Neural progenitor cell (in vitro differentiated cells): ENCODE measurements at regions not wholly inside any gene's neighbourhood (a gene's known extent, or its start where the extent isn't known, plus 50 kb on each side); places are given as distances from the start of the nearest gene placed in this dataset.

ENCODE experiments used
- DNase-seq: peaks from one replicate; pipeline ENCODE4 v3.0.0-alpha.2; 2016; ENCODE audit warnings: low spot score
- H2AFZ ChIP-seq: fragments of 200-600 bp; sonication (generic); replicated peaks from 2 replicates; pipeline ENCODE4 v1.6.1; 2016; ENCODE audit warnings: antibody characterized with exemption
- H3F3A ChIP-seq: fragments of 200-600 bp; sonication (generic); 2 replicates; pipeline ENCODE4 v1.6.1; 2016; ENCODE audit warnings: antibody characterized with exemption, low read depth
- H3K27ac ChIP-seq: fragments of 200-600 bp; sonication (generic); 2 replicates; pipeline ENCODE4 v1.5.1; 2016; ENCODE audit warnings: mild to moderate bottlenecking
- H3K27me3 ChIP-seq: fragments of 200-600 bp; sonication (generic); 2 replicates; pipeline ENCODE4 v1.6.1; 2016; ENCODE audit warnings: mild to moderate bottlenecking, moderate library complexity
- H3K36me3 ChIP-seq: fragments of 200-600 bp; sonication (generic); 2 replicates; pipeline ENCODE4 v1.5.1; 2016
- H3K4me1 ChIP-seq: fragments of 200-600 bp; sonication (generic); 2 replicates; pipeline ENCODE4 v1.6.1; 2016; ENCODE audit warnings: mixed run types
- H3K4me2 ChIP-seq: fragments of 200-600 bp; sonication (generic); 2 replicates; pipeline ENCODE4 v1.6.1; 2016
- H3K4me3 ChIP-seq: fragments of 200-600 bp; sonication (generic); 2 replicates; pipeline ENCODE4 v1.5.1; 2016
- H3K79me2 ChIP-seq: fragments of 200-600 bp; sonication (generic); 2 replicates; pipeline ENCODE4 v1.6.1; 2016; ENCODE audit warnings: low read depth
- H3K9ac ChIP-seq: fragments of 200-600 bp; sonication (generic); 2 replicates; pipeline ENCODE4 v1.6.1; 2016
- H3K9me3 ChIP-seq: fragments of 200-600 bp; sonication (generic); 2 replicates; pipeline ENCODE4 v1.5.1; 2016; ENCODE audit warnings: low read depth
- H4K20me1 ChIP-seq: fragments of 200-600 bp; sonication (generic); 2 replicates; pipeline ENCODE4 v1.6.1; 2016; ENCODE audit warnings: low read depth
- H3K27ac Mint-ChIP-seq: 3 replicates; pipeline ENCODE4 v1.8.0; 2021; ENCODE audit warnings: mixed read lengths
- H3K27me3 Mint-ChIP-seq: 2 replicates; pipeline ENCODE4 v1.8.0; 2022; ENCODE audit warnings: low read depth, mild to moderate bottlenecking, inconsistent platforms, moderate library complexity, mixed read lengths; ENCODE audit not compliant: insufficient read depth
- H3K36me3 Mint-ChIP-seq: 3 replicates; pipeline ENCODE4 v1.8.0; 2021; ENCODE audit warnings: mixed read lengths
- H3K4me1 Mint-ChIP-seq: 3 replicates; pipeline ENCODE4 v1.8.0; 2021; ENCODE audit warnings: mixed read lengths
- H3K4me3 Mint-ChIP-seq: 3 replicates; pipeline ENCODE4 v1.8.0; 2021; ENCODE audit warnings: mild to moderate bottlenecking, moderate library complexity, mixed read lengths
- H3K9me3 Mint-ChIP-seq: 3 replicates; pipeline ENCODE4 v1.8.0; 2020; ENCODE audit warnings: mixed read lengths
- CTCF ChIP-seq: fragments of 200-600 bp; sonication (generic); IDR thresholded peaks from 2 replicates; pipeline ENCODE4 v1.5.1; 2017; ENCODE audit warnings: antibody characterized with exemption, mild to moderate bottlenecking
- EZH2 ChIP-seq: fragments of 200-600 bp; sonication (generic); IDR thresholded peaks from 2 replicates; pipeline ENCODE4 v1.6.1; 2017; ENCODE audit warnings: antibody characterized with exemption, mild to moderate bottlenecking, moderate library complexity
- EZH2phosphoT487 ChIP-seq: fragments of 200-600 bp; sonication (generic); IDR thresholded peaks from 2 replicates; pipeline ENCODE4 v1.6.1; 2017; ENCODE audit warnings: antibody characterized with exemption

DNA sequence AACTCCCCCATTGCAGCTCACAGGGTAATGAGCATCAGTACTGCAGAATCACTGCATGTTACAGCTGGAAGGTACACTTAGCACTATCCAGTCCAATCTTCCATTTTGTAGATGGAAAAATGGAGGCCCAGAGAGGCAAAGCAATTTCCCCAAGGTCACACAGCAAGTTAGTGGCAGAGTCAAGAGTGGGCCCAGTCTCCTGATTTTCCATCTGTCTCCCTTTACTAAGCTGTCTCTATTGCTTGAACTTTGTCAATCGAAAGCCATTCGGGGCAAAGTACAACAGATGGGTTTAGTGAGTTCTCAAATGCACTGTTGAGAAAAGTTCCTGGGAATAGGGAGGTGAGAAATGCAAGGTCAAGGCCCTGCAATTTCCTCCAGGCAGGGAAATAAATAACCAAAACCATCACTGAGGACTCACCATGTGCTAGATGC lies 50.4 kb upstream of the IFFO2 start:
- Mint-ChIP-seq H3K27ac (no peak overlapping the region), H3K4me3 (no peak overlapping the region), H3K4me1 (peaks cover 24% of the 10 kb centered on the region), H3K36me3 (no peaks in the 10 kb centered on the region), H3K27me3 (peaks cover 2% of the 10 kb centered on the region), H3K9me3 (peaks cover 3% of the 10 kb centered on the region)
- no peak for DNase-seq
- H2AFZ ChIP-seq = no peak overlapping the region
- H3K27ac ChIP-seq = no peak overlapping the region
- H3K27me3 ChIP-seq = no peaks in the 10 kb centered on the region
- H3K9me3 ChIP-seq = peaks cover 1% of the 10 kb centered on the region
- TF ChIP-seq CTCF (no peak), EZH2 (no peak), EZH2phosphoT487 (no peak)
- peaks cover 13% of the 10 kb centered on the region for H3F3A ChIP-seq
- no peak overlapping the region for H3K9ac ChIP-seq
- H3K4me1 ChIP-seq = peaks cover 16% of the 10 kb centered on the region
- no peak overlapping the region for H3K4me3 ChIP-seq
- no peaks in the 10 kb centered on the region for H4K20me1 ChIP-seq
- H3K79me2 ChIP-seq = no peaks in the 10 kb centered on the region
- H3K4me2 ChIP-seq = no peak overlapping the region
- no peaks in the 10 kb centered on the region for H3K36me3 ChIP-seq
